HG02938 (cell line): ENCODE measurements at regions not wholly inside any gene's neighbourhood (a gene's known extent, or its start where the extent isn't known, plus 50 kb on each side); places are given as distances from the start of the nearest gene placed in this dataset.

Experiments used
- ATAC-seq: cut with Tn5 transposase; IDR thresholded peaks from one replicate; pipeline ENCODE4 v1.9.1; 2021; ENCODE audit warnings: mild to moderate bottlenecking, moderate library complexity; ENCODE audit not compliant: unreplicated experiment

DNA sequence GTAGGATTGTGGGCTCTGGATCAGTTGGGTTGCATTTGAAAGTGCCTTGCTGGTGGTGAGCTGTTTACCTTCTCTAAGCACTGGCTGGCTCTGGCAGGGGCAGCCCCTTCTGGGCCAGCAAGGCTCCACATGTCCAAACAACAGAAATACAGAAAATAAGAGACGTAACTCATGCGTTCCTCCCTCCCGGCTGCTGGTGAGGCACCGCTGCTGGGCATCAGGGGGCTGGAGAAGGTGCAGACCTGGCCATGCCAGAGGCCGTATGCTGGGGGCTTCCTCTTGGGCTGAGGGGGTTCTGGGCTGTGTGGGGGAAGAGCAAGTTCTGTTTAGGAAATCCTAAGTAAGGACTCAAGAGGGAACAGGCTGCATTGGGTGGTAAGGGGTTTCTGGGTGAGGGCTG, 140.6 kb downstream of the URI1 start:
- ATAC-seq = no peak

DNA sequence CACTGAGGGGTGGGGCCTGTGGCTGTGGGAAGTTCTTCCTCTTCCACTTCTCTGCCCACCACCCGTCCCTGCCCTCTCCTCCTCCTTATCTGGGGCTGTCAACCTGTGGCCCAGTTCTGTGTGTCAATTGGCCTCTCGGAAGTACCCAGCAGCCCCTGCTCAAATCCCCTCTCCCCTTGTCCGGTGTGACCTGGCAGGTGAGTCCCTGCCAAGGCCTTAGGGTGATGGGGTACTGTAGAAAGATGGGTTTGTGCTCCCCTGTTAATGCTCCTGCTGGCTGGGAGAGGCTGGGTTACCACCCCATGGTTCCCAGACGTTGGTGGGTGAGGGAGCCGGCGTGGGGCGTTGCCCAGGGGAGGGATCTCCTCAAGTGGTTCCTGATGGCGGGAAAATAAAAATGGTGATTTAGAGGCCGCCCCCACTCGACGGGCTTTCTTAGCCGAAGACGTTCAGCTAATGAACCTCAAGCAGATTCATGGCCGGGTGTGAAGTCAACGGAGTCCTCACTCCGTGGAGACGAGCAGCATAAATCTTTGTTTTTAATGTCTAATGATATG, 141.2 kb downstream of the URI1 start:
- ATAC-seq = no peak

DNA sequence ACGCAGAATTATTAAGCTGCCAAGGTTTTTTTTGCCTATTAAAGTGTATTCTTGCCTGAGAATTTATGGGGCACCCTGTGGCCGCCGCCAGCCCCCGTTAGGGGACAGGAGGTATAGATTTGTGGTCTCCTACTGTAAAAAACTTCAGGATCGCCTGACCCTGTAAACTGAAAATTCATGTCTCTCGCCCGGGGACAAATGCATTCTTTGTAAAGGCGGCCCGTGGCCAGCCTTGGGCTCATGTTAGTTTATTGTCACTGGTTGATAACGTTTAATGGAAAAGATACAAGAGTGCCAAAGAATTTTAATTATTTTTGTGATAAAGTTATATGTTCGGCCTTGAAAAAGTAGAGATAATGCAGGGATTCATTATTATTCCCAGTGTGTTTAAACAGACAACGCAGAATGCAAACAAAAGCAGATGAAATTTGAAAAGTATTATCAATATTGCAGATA, 141.7 kb downstream of the URI1 start:
- ATAC-seq = no peak

DNA sequence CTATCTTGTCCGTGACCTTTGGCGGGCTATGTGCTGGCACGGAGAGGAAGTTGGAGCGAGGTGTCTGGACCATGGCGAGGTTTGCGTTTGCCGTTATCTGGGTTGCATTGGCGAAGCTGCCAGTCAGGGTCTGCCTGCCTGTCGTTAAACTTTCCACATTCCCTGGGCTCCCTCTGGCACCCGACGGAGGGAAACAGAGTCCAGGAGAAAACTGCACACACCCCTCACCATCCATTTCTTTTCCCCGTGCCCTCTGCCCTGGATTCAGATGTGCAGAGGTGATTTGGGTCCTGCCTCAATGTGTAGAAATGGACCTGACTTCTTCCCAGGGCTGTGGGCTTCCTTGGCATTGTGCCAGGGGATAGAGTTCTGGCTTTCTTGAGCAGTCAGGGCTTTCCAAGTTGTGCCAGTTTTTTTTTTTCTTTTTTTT, 142.4 kb downstream of the URI1 start:
- no peak for ATAC-seq

DNA sequence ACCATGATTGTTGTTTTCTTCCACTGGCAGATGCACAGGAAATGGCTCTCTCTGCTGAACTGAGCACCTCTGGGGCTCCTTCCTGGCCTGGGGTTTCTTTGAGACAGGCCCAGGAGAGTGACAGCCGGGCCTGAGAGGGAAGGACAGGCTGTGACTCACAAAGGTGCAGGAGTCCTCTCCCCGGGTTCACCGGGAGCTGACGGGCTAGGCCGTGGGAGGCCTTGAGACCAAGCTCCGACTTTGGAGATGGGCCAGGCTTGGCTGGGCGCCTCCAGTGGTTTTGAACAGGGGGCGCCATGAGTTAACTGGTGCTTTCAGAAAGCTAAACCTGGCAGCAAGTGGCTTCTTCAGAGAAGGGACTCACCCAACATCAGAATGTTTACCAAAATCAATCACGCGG, 143.4 kb downstream of the URI1 start:
- no peak for ATAC-seq

DNA sequence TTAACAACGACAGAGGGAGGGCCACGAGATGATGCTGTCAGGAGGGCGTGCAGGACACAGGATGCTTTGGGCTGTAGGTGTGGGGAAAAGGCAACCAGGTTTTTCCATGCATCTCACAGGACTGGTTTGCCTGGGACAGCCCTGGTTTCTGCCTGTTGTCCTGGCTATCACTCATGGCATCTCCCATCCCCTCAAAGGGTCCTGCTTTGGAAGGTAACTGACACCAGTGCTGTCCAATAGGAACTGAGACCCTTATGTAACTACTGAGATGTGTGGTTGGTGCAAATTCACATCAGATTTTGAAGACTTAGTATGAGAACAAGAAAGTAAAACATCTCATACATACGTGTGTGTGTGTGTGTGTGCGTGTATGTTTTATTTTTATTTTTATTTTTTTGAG, 144.2 kb downstream of the URI1 start:
- no peak for ATAC-seq

DNA sequence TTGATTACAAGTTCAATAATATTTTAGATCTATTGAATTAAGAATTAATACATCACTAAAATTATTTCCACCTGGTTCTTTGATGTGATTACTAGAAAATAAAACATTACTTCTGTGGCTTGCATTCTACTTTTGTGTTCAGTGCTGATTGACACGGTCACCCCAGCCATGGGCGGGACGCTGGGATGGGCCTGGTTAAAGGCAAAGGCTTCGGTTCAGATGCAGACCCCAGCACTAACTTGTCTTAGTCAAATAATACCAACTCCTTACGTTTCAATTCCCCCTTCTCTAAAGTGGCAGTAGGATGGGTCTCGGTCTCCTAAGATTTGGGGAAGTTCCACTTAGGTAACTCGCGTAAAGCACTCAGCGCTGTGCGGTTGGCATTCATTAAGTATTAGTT, 144.9 kb downstream of the URI1 start:
- no peak for ATAC-seq

DNA sequence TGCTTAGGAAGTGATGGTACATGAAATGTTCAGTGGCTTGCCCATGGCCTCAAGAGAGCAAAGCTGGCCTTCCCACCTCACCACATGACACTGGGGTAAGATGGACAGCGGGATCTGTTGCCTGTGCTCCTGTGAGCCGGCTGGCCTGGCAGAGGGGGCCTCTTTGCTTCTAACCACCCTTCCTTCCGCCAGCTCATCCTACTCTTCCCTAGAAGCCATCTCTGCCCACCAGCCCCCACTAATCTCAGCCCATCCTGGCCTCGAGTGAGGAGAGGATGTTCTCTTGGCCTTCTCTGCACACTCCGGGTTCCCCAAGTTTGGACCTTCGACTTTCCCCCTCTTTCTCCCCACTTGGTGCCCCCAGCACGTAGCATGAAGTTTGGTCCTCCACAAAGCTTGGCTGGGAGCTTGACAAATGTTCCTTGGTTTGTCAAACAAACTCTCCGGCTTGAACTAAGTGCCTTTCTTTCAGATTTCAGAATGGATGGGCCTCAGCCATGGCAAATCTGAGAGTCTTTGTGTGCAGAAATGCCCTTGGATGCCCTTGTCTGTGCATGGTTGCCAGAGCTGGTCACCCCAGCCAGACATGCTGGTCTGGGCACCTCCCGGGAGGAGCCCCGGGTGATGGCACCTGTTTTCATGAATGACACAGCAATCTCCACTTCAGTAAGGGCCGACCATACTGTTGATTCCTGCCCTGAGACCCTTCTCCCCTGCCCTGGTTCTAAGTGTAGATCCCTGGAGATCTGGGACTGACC, 145.5 kb downstream of the URI1 start:
- ATAC-seq = no peak

DNA sequence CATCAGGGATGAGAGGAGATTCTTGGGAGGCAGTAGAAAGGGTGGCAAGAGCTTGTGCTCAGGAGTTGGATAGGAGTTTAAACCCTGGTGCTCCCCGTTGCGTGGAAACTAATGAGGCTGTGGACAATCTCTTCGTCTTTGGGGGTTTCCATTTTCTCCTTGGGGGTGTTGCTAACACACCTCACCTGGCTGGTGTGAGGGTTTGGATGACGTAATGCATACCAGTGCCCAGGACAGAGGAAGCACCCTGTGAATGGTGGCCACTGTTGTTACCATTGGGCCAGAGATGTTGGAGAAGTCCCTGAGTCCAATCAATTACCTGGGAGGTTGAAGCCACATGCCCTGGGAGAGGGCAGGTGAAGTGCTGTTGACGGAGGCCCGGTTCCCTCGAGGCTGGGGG, 146.5 kb downstream of the URI1 start:
- ATAC-seq = no peak

DNA sequence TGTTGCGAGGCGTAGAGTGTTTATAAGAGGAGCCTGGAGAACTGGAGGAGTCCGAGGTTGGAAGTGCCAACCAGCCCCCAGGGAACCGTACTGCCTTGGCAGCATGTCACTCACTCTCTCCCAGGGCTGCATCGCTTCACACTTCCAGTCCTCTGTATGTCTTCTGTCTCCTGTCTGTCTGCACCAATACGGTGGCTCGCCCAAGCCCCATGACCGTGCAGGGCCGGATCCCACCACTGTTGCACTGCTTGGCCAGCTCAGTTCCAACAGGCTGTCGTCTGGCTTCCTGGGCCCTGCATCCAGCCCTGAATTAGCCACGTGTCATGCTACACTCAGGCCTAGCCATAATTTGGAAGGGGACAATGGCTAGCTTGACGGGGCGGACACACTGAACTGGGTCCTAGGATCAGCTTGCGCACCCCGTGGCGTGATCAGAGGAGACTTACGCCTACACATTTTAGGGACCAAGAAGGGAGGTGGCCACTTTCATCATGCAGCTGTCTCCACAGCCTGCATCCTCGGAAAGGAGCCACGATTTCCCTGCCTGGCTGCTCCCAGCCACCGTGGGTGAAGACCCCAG, 147.1 kb downstream of the URI1 start:
- no peak for ATAC-seq

DNA sequence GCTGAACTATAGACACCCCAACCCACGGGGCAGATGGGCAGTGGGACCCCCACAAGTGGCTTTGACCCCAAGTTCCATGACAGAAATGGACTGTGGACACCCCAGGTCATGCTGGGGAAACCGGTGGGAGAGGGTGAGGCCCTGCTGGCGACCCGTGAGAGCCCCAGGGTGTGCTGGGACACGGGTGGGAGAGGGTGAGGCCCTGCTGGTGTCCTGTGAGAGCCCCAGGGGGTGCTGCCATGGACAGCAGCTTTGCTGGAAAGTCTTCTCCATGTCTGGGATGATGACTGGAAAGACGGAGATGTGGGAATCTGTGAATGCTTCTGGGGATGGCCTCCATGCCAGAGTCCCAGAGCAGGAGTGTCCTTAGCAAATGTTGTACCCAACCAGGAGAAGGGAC, 148.4 kb downstream of the URI1 start:
- ATAC-seq = no peak

DNA sequence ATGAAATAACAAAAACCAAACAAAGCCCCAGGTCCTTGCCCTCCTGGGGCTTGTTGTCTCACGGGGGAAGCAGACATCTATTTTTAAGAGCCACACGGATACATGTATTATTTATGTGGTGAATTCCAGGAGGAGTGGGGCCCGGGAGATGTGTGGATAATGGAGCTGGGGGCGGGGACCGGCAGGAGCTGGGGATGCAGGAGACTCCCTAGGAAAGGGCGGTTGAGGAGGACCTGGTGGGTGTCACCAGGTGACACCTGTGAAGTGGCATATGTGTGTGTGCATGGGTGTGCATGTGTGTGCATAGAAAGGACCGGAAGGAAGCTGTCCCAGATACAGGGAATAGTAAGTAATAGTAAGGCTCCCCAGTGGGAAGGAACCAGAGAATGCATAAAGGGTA, 148.9 kb downstream of the URI1 start:
- ATAC-seq = no peak

DNA sequence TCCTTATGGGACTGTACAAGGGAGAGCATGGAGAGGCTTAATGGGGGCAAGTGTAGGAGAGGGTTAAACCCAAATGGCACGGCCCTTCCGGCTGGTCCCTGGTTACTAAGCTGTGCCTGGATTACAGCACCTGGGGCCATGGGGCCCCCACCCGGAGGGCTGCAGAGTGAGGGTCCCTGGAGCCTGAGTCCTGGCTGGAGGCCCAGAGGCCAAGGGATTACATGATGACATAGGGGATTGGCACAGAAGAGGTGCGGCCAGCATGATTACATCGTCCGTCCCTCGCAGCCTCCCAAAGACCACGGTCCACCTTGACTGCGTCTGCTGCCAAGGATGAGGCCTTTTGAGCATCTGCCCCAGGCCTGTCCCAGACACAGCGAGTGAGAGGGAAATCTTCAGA, 149.4 kb downstream of the URI1 start:
- ATAC-seq = no peak

DNA sequence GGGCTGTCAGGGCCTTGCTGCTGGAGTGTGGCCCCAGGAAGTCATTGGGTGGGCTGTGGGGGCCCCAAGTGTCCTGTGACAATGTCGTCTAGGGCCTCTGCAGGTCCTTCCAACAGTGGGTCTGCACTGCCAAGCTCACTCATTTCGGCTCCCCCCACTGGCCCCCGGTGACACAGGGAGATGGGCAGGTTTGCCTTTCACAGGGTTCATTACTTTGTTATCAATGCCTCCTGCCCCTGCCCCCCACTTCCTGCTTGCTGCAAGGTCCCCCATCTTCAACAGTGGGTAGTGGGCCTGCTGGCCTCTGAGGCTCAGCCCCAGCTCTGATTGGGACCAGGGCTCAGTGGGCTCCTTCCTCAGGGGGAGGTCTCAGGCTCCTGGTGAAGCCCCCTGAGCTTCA, 149.8 kb downstream of the URI1 start:
- ATAC-seq = no peak

DNA sequence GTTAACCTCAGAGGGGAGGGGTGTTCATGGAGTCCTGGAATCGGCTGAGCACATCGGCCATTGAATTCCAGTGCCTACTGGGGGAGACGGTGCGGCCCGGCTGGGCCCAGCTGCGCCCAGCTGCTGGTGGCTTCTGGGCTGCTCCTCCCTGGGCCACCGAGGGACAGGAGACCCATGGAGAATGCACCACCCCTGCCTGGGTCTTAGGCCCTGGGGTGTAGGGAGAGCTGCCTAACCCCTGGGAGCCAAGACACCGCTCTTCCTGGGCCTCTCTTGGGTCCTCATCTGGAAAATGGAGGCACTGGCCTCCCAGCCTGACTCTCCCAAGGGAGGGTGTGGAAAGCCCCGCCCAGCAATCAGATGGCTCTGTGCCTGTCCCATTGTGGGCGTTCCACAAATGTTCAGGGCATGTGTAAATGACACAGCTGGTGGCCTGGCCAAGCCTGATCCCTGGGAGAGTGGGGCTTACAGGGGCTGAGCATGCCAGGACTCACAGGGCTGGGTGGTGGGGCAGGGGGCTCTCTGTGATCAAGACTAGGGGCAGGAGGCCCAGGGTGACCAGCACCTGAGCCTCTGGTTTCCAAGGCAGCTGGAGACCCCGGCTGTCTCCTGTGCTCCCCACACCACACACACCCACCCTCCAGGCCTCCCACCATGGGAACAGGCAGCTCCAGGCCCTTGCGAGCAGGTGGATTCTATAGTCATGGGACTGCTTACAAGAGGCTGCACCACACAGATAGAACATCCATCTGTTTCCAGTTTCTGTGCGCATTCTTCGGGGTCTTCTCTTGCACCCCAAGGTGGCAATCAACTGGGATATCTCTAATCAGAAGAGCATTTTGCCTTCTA, 150.9 kb downstream of the URI1 start:
- ATAC-seq = no peak

DNA sequence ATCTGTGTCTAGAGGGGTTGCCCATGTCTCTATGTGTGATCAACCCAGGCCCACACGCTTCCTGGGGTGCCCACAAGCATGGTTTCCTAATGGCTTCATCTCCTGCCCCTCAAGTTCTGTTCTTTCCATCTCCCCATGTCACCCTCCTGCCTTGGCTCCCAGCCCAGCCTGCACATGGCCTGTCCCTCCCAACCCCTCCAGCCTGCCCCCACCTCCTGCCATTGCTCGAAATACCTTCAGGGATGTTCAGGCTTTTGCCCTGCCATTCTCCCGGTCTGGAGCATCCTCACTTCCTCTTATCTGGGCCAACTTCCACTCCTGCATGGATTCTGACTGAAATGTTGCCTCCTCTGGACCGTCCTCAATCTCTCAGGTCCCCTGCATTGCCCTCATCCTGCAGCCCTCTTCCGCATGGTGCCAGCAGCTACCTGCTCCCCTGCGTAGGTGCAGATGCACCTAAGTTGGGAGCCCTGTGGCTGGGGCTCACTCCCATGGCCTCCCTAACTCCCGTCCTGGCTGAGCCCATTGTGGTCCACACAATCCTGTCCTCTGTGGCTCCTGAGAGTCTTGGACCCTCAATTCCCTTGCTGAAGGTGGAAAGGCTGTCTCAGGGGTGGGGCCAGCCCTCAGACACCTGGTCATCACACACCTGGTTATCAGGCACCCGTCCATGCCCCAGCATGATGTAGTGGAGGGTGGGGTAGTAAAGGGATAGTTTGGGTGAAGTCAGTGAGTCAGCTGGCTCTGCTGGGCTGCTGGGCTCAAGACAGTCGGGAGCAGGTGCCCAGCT, 152.1 kb downstream of the URI1 start:
- no peak for ATAC-seq

DNA sequence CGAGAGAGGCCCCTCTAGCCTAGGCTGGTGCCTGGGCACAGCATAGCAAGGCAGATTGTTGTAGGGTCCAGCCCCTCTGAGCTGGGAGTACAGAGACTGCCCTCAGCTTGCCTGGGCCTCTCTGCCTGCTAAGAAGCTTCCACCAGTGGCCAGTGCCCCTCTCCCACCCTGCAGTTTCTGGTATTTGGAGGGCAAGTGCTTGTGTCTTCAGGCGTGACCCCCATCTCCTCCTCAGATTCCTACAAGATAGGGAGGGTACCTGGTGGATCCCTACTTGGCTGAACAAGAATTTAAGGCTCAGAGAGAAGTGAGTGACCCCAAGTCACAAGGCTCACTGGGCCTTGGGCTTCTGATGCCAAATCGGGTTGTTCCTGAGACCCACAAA, 152.7 kb downstream of the URI1 start:
- no peak for ATAC-seq

DNA sequence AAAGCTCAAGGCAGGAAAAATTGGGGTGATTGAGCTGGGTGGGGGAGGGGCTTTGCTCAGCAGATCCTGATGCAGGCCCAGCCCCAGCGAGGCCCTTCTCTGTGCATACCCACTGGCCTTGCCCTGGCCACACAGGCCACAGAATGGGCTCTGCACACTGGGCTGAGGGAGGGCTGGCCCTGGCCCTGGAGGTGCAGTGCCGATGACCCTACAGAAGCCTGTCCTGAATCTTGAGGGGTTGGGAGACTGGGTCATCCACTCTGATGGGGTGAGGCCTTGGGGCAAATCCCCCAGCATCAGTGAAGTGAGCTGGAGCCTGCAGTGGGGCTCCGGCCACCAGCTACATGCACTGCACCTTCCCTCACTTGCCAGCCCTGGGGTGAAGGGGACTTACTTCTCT, 153.1 kb downstream of the URI1 start:
- ATAC-seq = no peak

DNA sequence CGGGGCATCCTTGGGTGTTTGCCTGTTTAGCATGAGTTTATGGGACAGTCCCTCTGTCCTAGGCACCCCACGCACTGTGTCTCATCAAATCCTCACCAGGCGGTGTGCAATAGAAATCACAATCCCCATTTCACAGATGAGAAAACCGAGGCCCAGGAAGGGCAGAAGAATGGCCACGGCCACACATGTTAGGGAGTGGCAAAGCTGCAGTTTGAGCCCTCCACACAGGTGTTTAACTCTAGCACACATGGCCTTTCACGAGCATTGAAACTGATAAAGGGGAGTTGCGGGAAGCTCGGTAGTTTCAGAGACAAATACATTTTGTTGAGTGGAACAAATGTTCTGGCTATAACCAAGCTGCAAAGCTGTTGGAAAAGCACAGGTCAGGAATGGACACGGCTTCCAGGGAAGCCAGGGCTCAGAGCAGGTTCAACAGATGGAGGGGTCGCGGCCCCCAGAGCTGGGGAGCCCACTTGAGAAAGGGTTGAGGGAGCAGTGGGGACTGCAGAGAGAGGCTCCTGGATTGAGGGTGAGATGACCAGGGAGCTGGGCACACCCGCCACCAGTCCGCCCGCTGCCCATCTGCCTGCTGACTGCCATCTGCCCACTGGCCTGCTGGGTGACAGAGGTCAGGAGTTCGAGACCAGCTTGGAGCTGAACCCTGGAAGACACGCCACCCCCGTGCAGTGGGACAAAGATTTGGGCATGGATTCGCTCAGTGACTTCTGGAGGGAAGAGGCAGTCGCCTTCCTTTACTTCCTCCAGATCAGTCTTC, 154.7 kb downstream of the URI1 start:
- no peak for ATAC-seq

DNA sequence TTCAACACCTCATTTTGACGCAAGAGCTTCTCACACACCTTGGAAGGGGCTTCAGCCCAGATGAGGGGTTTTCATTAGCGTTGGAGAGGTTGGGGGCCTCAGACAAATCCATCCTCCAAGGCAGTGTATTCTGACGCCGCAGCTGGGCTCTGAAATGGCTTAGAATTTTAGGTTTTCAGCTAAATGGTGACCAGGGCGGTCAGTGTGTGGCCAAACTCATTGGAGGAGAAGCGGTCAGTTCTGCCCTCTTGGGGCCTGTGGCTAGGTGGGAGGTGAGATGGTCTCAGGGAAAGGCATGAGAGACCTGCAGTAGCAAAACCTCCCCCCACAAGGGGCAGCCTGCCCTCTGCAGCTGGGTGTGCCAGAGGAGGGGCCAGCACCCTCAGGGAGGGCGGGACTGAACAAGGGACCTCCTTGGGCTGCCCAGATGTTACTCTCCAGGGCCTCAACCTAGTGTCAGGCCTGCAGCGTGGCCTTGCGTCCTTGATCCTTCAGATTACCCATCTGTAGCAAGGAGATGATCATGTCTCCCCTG, 155.8 kb downstream of the URI1 start:
- ATAC-seq = no peak
